ENCODE measurements at regions not wholly inside any gene's neighbourhood (a gene's known extent, or its start where the extent isn't known, plus 50 kb on each side); places are given as distances from the start of the nearest gene placed in this dataset.

DNA sequence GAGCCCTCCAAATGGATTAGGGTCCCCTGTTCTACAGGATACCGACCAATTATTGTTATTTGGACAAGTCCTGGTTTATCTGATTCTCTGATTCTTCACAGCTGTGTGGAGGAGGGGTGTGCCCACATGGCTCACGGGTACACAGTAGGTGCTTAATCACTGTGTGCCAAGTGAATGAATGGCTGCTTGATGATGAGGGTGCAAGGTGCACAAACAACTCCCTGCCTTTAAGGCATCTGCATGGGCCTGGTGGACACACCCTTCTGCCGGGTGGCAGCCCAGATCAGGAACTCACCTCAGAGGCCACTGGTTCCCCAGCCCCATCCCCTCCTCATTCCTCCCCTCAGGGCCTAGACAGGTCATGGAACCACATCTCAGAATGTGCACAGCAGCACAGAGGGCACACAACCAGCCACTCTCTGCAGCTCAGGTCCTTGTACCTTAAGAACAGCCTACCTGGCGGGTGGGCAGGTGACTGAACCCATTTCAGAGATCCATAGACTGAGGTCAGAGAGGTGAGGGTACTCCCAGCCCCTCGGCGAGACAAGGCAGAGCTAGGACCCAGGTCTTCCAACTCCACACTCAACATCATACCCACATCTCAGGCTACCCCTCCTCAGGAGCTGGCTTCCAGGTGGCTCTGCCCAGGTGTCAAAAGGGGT lies 50.3 kb downstream of the SHANK2 start:
- no peak for DNase-seq

GRCh38 chr11:71201231-71201630 lies 51.1 kb downstream of the SHANK2 start:
- no peak for DNase-seq

DNA sequence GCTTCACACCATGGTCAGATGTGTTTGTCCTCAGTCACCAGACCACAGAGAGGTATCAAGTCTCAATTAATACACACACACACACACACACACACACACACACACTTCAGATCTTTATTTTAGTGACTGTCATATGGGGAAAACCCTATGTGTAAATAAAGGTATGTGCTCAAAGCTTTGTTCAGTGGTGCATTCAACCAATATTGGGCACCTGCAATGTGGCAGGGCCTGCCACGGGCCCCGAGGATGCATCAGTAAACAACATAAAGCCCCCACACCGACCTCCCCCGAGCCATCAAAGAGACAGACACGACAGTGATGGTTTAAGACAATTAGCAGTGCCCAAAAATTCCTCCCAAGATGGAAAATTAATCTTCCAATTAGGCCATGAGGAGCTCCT lies 51.6 kb downstream of the SHANK2 start:
- no peak for DNase-seq

DNA sequence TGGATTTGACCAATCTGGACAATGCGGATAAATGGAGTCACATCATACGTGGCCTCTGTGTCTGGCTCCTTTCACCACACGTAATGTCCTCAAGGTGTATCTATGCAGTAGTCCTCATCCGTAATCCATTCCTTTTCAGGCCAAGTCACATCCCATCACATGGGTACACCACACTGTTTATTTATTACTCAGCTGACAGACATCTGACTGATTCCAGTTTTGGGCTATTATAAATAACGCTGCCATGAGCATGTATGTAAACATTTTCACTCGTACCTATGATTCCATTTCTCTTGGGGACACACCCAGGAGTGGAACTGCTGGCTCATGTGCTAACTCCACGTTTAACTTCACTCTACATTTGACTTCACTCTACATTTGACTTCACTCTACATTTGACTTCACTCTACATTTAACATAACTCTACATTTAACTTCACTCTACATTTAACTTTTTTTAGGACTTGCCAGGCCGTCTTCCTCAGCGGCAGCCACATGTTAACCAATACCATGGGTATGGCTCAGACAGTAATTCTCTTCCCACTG lies 52.1 kb downstream of the SHANK2 start:
- no peak for DNase-seq

DNA sequence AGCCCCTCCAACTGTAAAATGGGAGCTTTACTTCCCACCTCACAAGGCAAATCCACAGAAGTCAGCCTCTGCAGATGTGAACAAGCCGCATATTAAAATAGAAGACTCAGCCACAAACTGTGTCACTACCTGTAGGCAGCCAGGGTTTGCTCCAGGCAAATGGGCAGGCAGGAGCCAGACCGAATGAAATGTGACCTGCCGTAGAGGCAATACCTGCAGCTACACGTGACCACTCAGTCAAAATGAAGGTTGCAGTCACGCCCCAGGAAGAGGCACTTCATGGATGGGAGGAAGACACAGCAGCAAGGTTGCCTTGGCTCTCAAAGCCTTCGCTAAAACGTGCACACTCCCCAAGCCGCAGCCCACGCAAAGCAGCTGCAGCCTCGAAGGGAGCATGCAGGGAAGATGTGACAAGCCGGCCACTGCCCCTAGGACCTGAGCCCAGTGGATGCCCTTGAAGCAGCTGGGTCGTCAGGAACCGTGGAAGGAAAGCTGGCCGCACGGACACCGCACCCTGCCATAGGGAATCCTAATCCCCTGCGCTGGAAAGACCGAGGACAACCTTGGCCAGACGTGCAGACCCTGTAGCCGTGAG lies 53.1 kb downstream of the SHANK2 start:
- DNase-seq, result no peak

GRCh38 chr11:71198823-71199165 lies 53.6 kb downstream of the SHANK2 start:
- no peak for DNase-seq

- no peak for DNase-seq
Observed at GRCh38 chr11:71198141-71198822, 54.1 kb downstream of the SHANK2 start.

GRCh38 chr11:71197096-71197495 lies 55.3 kb downstream of the SHANK2 start:
- no peak for DNase-seq

GRCh38 chr11:71194710-71195109 lies 57.7 kb downstream of the SHANK2 start:
- DNase-seq, result no peak

DNA sequence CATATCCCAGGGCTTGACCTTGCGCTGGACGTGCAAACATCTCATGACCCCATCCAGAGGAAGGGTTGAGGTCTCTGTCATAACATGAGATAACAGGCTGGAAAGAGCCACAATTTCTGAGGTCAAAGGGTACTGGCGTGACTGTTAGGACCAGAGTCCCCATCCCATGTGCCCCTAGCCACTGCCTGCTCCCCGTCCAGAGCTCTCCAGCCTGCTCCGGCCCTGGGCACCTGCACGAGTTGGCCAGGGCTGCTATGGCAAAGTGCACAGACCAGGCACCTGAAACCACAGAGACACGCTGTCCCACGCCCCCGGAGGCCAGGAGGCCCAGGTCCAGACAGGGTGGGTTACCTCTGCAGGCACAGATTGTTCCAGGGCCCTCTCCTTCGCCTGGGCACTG lies 58.9 kb downstream of the SHANK2 start:
- no peak for DNase-seq

DNA sequence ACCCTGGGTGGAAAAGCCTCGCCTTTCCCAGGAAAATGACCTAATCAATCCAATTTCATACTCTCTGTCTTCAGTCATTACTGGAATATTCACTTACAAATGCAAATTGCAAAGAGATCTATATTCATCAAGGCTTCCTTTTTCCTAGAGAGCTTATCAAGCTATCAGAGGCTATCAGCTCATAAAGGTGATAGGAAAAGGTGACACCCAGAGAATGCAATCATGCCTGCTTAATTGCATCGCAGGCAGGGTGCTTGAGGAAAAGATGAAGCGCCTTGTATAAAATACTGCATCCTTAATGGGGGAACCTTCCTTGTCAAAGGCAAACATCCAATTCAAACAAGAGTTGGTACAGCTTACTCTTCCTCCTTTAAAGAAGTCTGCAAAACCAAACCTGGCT lies 59.7 kb downstream of the SHANK2 start:
- no peak for DNase-seq

DNA sequence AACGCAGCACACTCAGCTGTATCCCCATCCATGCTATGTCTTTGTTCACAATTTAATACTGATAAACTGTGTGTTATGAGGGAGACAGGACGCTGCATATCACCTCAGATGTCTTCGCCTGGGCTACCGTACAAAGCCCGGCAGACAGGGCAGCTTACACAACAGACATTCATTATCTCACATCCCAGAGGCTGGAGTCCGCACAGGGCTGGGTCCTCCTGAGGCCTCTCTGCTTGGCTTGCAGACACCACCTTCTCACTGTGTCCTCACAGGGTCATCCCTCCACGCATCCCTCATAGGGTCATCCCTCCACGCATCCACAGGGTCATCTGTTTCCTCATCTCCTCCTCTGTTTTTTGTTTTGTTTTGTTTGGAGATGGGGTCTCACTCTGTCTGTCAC lies 61.2 kb downstream of the SHANK2 start:
- DNase-seq, result no peak

- no peak for DNase-seq
Observed at GRCh38 chr11:71190551-71190950, 61.8 kb downstream of the SHANK2 start.

GRCh38 chr11:71189768-71190315 lies 62.5 kb downstream of the SHANK2 start:
- DNase-seq, result no peak

DNA sequence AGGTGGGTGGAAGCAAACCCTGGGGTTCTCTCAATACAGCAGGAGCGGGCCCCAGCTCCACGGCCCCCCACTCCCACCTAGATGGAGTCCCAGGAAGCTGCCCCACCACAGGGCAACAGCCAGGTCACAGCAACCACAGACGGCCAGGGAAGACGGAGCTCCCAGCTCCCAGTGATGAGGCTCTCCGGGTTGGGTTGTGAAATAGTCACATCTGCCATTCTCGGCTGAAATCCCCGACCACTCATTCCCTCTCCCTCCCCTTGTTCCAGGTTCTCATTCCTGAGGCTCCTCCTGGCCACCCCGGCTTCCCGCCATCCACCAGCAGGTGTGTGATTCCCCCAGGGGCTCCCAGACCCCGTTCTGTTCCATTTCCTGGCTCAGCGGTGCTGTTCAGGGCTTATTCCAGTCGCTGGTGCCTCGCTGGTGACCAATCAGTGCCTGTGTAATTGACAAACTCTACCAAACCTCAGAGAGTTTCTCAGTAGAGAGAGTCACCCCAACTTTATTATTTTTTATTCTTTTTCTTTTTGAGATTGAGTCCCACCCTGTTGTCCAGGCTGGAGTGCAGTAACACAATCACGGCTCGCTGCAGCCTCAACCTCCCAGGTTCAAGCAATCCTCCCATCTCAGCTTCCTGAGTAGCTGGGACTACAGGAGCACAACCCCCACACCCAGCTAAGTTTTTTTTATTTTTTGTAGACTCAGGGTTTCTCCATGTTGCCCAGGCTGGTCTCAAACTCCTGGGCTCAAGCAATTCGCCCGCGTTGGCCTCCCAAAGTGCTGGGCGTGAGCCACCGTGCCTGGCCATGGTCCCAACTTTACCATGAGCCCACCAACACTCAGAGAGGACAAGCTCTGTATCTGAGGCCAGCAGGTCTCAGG lies 63.2 kb downstream of the SHANK2 start:
- no peak for DNase-seq

DNA sequence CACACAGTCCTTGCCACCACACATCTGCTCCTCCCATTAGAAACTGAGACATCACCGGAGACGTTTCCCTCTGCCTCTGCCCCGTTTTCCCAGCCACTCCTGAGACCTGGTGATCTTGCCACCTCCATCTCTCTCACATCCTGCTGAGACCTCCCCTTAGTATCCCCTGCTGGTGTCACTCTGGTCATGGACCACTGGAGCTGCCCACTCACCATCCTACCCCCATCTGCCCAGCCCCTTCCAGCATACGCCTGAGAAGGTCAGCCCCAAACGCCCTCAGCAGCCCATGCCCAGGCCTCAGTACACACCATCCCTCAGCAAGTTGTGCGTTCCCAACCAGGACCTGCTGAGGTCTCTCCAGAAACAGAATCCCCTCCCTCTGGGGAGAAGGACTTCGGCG lies 64.3 kb downstream of the SHANK2 start:
- DNase-seq, result no peak

DNA sequence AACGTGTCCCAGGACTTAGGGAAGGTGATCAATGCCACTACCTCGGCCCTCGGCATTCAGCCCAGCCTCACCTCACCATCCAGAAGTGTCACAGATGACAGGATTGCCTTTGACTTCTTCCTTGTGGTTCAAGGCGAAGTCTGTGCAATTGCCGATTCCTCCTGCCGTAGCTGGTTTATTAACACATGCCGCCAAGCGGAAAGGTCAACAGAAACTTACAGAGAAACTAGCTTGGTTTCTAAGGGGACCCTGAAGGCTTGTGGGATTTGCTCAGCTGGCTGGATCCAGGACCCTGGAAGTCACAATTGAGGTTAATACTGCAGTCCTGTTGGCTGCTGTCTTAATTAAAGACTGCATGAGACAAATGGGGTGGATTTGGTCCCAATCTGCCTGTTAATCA lies 65.6 kb downstream of the SHANK2 start:
- DNase-seq, result no peak

- DNase-seq, result no peak
Observed at GRCh38 chr11:71185411-71185810, 67.0 kb downstream of the SHANK2 start.

DNA sequence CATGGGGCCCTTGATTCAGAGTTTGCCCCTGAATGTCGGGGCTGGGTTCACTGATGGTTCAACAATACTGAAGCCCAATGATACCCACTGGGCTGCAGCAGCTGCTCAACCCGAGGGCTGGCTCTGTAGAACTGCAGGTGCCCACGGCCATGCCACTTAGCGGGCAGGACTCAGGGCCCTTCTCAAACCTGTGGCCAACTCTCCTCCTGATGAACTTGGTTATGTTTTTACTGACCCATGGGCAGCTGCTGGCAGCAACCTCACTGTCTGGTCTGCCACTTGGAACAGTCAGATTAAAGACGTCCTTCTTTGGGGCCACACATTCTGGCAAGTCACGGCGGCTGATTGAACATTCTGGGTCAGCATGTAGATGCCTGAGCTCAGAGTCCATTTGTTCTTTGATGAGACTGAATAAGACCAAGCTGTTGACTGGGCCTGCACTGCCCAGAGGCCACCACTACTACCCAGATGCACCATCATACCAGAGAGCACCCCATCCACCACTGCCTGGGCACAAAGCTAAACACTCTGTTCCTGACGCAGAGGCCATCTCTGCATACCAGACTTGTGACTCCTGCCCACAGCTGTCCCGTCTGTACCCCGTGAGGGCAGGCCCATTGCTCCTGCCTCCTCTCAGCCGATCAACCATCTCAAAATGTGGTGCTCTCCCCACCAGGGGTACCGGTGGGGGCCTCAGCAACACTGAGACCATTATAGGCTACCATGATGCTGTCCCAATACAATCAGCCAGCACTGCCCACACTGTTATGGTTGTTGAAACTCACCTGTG lies 67.8 kb downstream of the SHANK2 start:
- DNase-seq, result no peak

GRCh38 chr11:71183878-71184277 lies 68.5 kb downstream of the SHANK2 start:
- no peak for DNase-seq

DNA sequence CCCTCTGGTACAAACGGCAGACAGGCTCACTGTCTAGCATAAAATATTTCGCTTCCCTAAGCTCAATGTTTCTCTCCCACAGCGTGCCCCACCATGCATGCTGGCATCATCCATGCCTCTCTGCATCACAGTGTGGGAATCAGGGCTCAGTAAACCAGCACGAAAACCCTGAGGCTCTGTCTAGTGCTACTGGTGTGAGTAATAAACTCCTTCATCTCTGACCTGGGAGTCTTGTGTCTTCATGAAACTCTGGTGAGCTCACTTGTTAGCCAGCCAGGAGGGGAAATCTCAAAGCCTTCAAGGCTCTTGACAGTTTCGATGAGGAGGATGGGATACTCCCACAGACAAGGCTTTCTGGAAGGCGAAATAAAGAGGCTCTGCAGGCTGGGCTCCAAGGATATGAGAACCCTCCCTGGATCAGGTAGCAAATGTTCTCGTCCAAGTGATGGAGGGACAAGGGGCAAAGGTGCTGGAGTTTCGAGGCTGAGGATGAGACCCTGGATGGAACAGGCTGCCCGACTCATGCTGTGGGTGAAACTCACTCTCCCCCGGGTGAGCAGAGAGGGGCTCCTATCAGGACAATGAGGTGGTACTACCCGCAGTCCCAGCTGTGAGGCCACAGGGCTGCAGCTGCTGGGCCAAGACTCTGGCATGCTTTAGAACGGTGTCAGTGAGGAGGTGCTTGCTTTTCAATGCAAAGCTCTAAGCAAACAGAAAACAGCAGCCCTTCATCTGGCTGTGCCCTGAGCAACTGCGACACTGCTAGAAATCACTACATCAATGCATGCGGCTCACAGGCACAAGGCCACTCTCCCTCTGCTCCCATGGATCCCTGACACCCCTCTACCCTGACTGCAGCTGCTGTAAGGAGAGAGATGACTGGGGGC lies 69.3 kb downstream of the SHANK2 start:
- DNase-seq, result no peak
